NB4 (cell line): ENCODE measurements at regions not wholly inside any gene's neighbourhood (a gene's known extent, or its start where the extent isn't known, plus 50 kb on each side); places are given as distances from the start of the nearest gene placed in this dataset.
"Not testable (repeated sequence)": the region's sequence is repeated elsewhere in the genome, so short reads cannot be mapped to it uniquely, and the experiment has no call there.

Experiments
- DNase-seq: peaks from one replicate; pipeline ENCODE4 v3.0.0; 2010; ENCODE audit warnings: low read depth
- H3K4me3 ChIP-seq: one replicate; pipeline ENCODE4 v1.5.1; 2011; ENCODE audit warnings: mild to moderate bottlenecking, low read depth, low read length, moderate library complexity
- MAX ChIP-seq: IDR thresholded peaks from 2 replicates; pipeline ENCODE4 v1.6.1; 2011; ENCODE audit warnings: low read depth, low read length
- MYC ChIP-seq: IDR thresholded peaks from 2 replicates; pipeline ENCODE4 v1.6.1; 2011; ENCODE audit warnings: low read depth, low read length
- POLR2A ChIP-seq: IDR thresholded peaks from 2 replicates; pipeline ENCODE4 v1.6.1; 2011; ENCODE audit warnings: mild to moderate bottlenecking; ENCODE audit not compliant: insufficient read length; ENCODE audit errors: extremely low read depth
- TF ChIP-seq, protein P1 (sequence below): IDR thresholded peaks from one replicate; pipeline ENCODE4 v1.5.1; 2012; ENCODE audit warnings: low read depth, low read length

GRCh38 chr4:158098802-158099201 lies 74.0 kb downstream of the GASK1B start:
- DNase-seq = no peak
- H3K4me3 ChIP-seq = no peak overlapping the region
- TF ChIP-seq, protein P1, sequence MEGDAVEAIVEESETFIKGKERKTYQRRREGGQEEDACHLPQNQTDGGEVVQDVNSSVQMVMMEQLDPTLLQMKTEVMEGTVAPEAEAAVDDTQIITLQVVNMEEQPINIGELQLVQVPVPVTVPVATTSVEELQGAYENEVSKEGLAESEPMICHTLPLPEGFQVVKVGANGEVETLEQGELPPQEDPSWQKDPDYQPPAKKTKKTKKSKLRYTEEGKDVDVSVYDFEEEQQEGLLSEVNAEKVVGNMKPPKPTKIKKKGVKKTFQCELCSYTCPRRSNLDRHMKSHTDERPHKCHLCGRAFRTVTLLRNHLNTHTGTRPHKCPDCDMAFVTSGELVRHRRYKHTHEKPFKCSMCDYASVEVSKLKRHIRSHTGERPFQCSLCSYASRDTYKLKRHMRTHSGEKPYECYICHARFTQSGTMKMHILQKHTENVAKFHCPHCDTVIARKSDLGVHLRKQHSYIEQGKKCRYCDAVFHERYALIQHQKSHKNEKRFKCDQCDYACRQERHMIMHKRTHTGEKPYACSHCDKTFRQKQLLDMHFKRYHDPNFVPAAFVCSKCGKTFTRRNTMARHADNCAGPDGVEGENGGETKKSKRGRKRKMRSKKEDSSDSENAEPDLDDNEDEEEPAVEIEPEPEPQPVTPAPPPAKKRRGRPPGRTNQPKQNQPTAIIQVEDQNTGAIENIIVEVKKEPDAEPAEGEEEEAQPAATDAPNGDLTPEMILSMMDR = no peak
- TF ChIP-seq POLR2A (no peak), MYC (no peak), MAX (no peak)

DNA sequence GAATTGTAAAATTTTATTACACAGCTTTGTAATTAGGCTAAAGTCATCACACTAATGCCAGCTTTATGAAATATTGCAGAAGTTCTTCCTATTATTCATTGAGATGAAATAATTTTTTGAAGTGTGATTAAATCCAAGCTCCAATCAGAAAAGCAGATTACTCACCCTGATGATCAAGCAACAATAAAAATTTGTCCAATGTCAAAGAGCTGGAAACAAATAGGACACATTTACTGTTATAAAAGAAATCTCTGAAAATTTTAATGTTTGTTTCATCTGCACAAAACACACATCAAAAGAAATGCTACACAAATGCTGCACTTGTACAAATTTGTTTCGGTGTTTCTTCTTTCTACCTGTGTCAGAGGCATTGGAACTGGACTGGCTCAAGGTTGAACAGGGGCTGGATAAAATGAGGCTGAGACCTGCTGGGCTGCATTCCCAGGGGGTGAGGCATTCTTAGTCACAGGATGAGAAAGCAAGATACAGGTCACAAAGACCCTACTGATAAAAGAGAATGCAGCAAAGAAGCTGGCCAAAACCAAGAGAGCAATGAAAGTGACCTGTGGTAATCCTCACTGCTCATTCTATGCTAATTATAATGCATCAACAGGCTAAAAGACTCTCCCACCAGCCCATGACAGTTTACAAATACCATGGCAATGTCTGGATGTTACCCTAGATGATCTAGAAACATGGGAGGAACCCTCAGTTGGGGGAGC lies 78.3 kb downstream of the GASK1B start:
- TF ChIP-seq POLR2A = no peak
- no peak for TF ChIP-seq MYC
- TF ChIP-seq MAX = no peak
- TF ChIP-seq, protein P1 = no peak
- H3K4me3 ChIP-seq = no peak overlapping the region
- DNase-seq = no peak

GRCh38 chr4:158090323-158090722 lies 82.5 kb downstream of the GASK1B start:
- DNase-seq = no peak
- TF ChIP-seq, protein P1 = no peak
- no peak for TF ChIP-seq MYC
- no peak overlapping the region for H3K4me3 ChIP-seq

- H3K4me3 ChIP-seq, DNase-seq: not testable (repeated sequence)
Observed at GRCh38 chr4:158089897-158090296, 82.9 kb downstream of the GASK1B start.

GRCh38 chr4:158080354-158080753 lies 92.5 kb downstream of the GASK1B start:
- TF ChIP-seq MAX (no peak), MYC (no peak), POLR2A (no peak)
- TF ChIP-seq, protein P1 = no peak
- no peak overlapping the region for H3K4me3 ChIP-seq
- DNase-seq = no peak

GRCh38 chr4:158079661-158080060 lies 93.2 kb downstream of the GASK1B start:
- DNase-seq = no peak
- H3K4me3 ChIP-seq = no peak overlapping the region
- TF ChIP-seq MAX = no peak
- TF ChIP-seq, protein P1 = no peak
- no peak for TF ChIP-seq POLR2A
- TF ChIP-seq MYC = no peak
